ENCODE measurements at regions not wholly inside any gene's neighbourhood (a gene's known extent, or its start where the extent isn't known, plus 50 kb on each side); places are given as distances from the start of the nearest gene placed in this dataset.

GRCh38 chr12:115491511-115492250 lies 785.8 kb downstream of the MED13L start:
- TF ChIP-seq CTCF (IDR thresholded peaks at IDR 0.05) = no peak
- TF ChIP-seq POLR2A (IDR thresholded peaks at IDR 0.05) = no peak

Measured in thyroid gland (tissue), 4 donors.